Neuronal stem cell (in vitro differentiated cells): ENCODE measurements at regions not wholly inside any gene's neighbourhood (a gene's known extent, or its start where the extent isn't known, plus 50 kb on each side); places are given as distances from the start of the nearest gene placed in this dataset.

Experiments used
- DNase-seq: peaks from one replicate; pipeline ENCODE4 v3.0.0-alpha.2; 2013; ENCODE audit warnings: low spot score
- H2AFZ ChIP-seq: one replicate; pipeline ENCODE4 v1.6.1; 2013; ENCODE audit warnings: mild to moderate bottlenecking, low read length, inconsistent platforms
- H2AK5ac ChIP-seq: 2 replicates; pipeline ENCODE4 v1.6.1; 2013; ENCODE audit warnings: low read depth, mild to moderate bottlenecking, inconsistent platforms, low read length, moderate library complexity, mixed read lengths
- H2BK120ac ChIP-seq: 2 replicates; pipeline ENCODE4 v1.6.1; 2013; ENCODE audit warnings: low read depth, mild to moderate bottlenecking, inconsistent platforms, low read length, moderate library complexity, mixed read lengths
- H2BK12ac ChIP-seq: one replicate; pipeline ENCODE4 v1.6.1; 2013; ENCODE audit warnings: low read length, inconsistent platforms
- H2BK15ac ChIP-seq: 2 replicates; pipeline ENCODE4 v1.6.1; 2013; ENCODE audit warnings: mild to moderate bottlenecking, low read length, inconsistent platforms, mixed read lengths
- H2BK5ac ChIP-seq: one replicate; pipeline ENCODE4 v1.6.1; 2013; ENCODE audit warnings: inconsistent platforms, mild to moderate bottlenecking, low read length, moderate library complexity
- H3K14ac ChIP-seq: one replicate; pipeline ENCODE4 v1.6.1; 2013; ENCODE audit warnings: low read length, inconsistent platforms
- H3K18ac ChIP-seq: 2 replicates; pipeline ENCODE4 v1.6.1; 2013; ENCODE audit warnings: low read length, inconsistent platforms
- H3K23ac ChIP-seq: 2 replicates; pipeline ENCODE4 v1.6.1; 2013; ENCODE audit warnings: low read depth, mild to moderate bottlenecking, mixed read lengths, low read length, inconsistent platforms; ENCODE audit not compliant: poor library complexity
- H3K27ac ChIP-seq: replicated peaks from 3 replicates; pipeline ENCODE4 v1.5.1; 2013; ENCODE audit warnings: low read length, inconsistent platforms
- H3K27me3 ChIP-seq, 3 experiments: 2 replicates each; pipeline ENCODE4 v1.6.1; 2013; ENCODE audit warnings: low read length in 3 of 3, mild to moderate bottlenecking in 2 of 3, inconsistent platforms in 1 of 3, low read depth in 1 of 3, mixed read lengths in 1 of 3, moderate library complexity in 1 of 3; ENCODE audit not compliant: control insufficient read depth in 3 of 3, insufficient read depth in 3 of 3
- H3K36me3 ChIP-seq, 2 donors: replicated peaks in 1 of 2; 2 replicates each; pipeline ENCODE4 v1.6.1; 2013; ENCODE audit warnings: low read length in 2 of 2; ENCODE audit not compliant: control insufficient read depth in 2 of 2, insufficient read depth in 2 of 2
- H3K4ac ChIP-seq: 2 replicates; pipeline ENCODE4 v1.6.1; 2013; ENCODE audit warnings: inconsistent platforms, mild to moderate bottlenecking, low read length, moderate library complexity
- H3K4me1 ChIP-seq, 2 donors: 1 replicate in 1 of 2; 2 replicates in 1 of 2; pipeline ENCODE4 v1.6.1; 2013; ENCODE audit warnings: low read length in 2 of 2, low read depth in 1 of 2; ENCODE audit not compliant: control insufficient read depth in 2 of 2, insufficient read depth in 1 of 2
- H3K4me2 ChIP-seq: one replicate; pipeline ENCODE4 v1.6.1; 2013; ENCODE audit warnings: mild to moderate bottlenecking, low read length, inconsistent platforms; ENCODE audit not compliant: insufficient read depth, poor library complexity, severe bottlenecking
- H3K4me3 ChIP-seq, 2 donors: 2 replicates each; pipeline ENCODE4 v1.5.1; 2013; ENCODE audit warnings: low read length in 2 of 2, mild to moderate bottlenecking in 2 of 2, inconsistent platforms in 1 of 2, moderate library complexity in 1 of 2
- H3K79me1 ChIP-seq: one replicate; pipeline ENCODE4 v1.6.1; 2013; ENCODE audit warnings: low read depth, mild to moderate bottlenecking, inconsistent platforms, low read length, moderate library complexity
- H3K9ac ChIP-seq: one replicate; pipeline ENCODE4 v1.6.1; 2013; ENCODE audit warnings: mild to moderate bottlenecking, low read depth, low read length, inconsistent platforms; ENCODE audit not compliant: poor library complexity
- H3K9me3 ChIP-seq, 2 donors: replicated peaks in 1 of 2; 2 replicates each; pipeline versions ENCODE3 to v1.6.1; 2013; ENCODE audit warnings: low read length in 2 of 2, mild to moderate bottlenecking in 2 of 2, inconsistent platforms in 1 of 2, low read depth in 1 of 2, mixed read lengths in 1 of 2, moderate library complexity in 1 of 2; ENCODE audit not compliant: control insufficient read depth in 2 of 2, insufficient read depth in 1 of 2
- H4K8ac ChIP-seq: one replicate; pipeline ENCODE4 v1.6.1; 2013; ENCODE audit warnings: low read depth, mild to moderate bottlenecking, inconsistent platforms, low read length, moderate library complexity
- H4K91ac ChIP-seq: one replicate; pipeline ENCODE4 v1.6.1; 2013; ENCODE audit warnings: low read length, low read depth, mild to moderate bottlenecking, inconsistent platforms; ENCODE audit not compliant: poor library complexity
- WGBS, 2 donors: extraction: QIAGEN DNeasy Blood & Tissue Kit; methylation state at CpG; one replicate each; pipeline ENCODE4 v1.1.7; 2013; ENCODE audit warnings: missing lambda C conversion rate in 2 of 2, mixed read lengths in 1 of 2; ENCODE audit not compliant: insufficient read length in 2 of 2, insufficient replicate concordance in 1 of 2; ENCODE audit errors: extremely low coverage in 2 of 2; 5-methylcytosine and 5-hydroxymethylcytosine counted together

- Histone ChIP-seq H4K91ac (no peak overlapping the region), H3K27me3 (no peaks in the 10 kb centered on the region), H4K8ac (no peak overlapping the region), H3K36me3 (no peaks in the 10 kb centered on the region), H3K4ac (no peak overlapping the region), H3K18ac (no peak overlapping the region), H2AFZ (no peak overlapping the region), H3K79me1 (no peaks in the 10 kb centered on the region), H3K4me2 (no peak overlapping the region), H2BK120ac (no peak overlapping the region), H2AK5ac (no peak overlapping the region), H3K27ac (no peak overlapping the region), H3K4me3 (no peak overlapping the region), H2BK5ac (no peak overlapping the region), H2BK12ac (no peak overlapping the region), H3K14ac (no peak overlapping the region), H3K9ac (no peak overlapping the region), H3K9me3 (no peaks in the 10 kb centered on the region), H3K23ac (no peak overlapping the region), H3K4me1 (no peaks in the 10 kb centered on the region), H2BK15ac (no peak overlapping the region)
- DNase-seq = no peak
Observed at GRCh38 chr3:74456166-74456565, 158.3 kb downstream of the CNTN3 start.

- no CpG with 5 or more reads among the region's 1 CpG for WGBS, 2 donors
Observed at GRCh38 chr3:74447221-74447620, 167.2 kb downstream of the CNTN3 start.

GRCh38 chr3:74445541-74445940 lies 168.9 kb downstream of the CNTN3 start:
- Histone ChIP-seq H3K9ac (no peak overlapping the region), H3K27ac (no peak overlapping the region), H2BK120ac (no peak overlapping the region), H3K27me3 (no peaks in the 10 kb centered on the region), H3K18ac (no peak overlapping the region), H3K4me2 (no peak overlapping the region), H2BK15ac (no peak overlapping the region), H4K8ac (no peak overlapping the region), H3K79me1 (no peaks in the 10 kb centered on the region), H2AK5ac (no peak overlapping the region), H3K23ac (no peak overlapping the region), H3K36me3 (no peaks in the 10 kb centered on the region), H2BK5ac (no peak overlapping the region), H3K9me3 (no peaks in the 10 kb centered on the region), H2AFZ (no peak overlapping the region), H3K4ac (no peak overlapping the region), H3K4me3 (no peak overlapping the region), H3K4me1 (no peaks in the 10 kb centered on the region), H3K14ac (no peak overlapping the region), H4K91ac (no peak overlapping the region), H2BK12ac (no peak overlapping the region)
- no peak for DNase-seq
- no CpG with 5 or more reads among the region's 1 CpG for WGBS, 2 donors

More at GRCh38 chr3:74447221-74447620, 167.2 kb downstream of the CNTN3 start:
- H3K9ac ChIP-seq = no peak overlapping the region
- no peak overlapping the region for H3K4ac ChIP-seq
- H3K18ac ChIP-seq = no peak overlapping the region
- H3K4me2 ChIP-seq = no peak overlapping the region
- H3K27me3 ChIP-seq = no peaks in the 10 kb centered on the region
- no peak overlapping the region for H2BK12ac ChIP-seq
- no peaks in the 10 kb centered on the region for H3K9me3 ChIP-seq
- no peak overlapping the region for H4K8ac ChIP-seq
- H2BK15ac ChIP-seq = no peak overlapping the region
- H2AFZ ChIP-seq = no peak overlapping the region
- H4K91ac ChIP-seq = no peak overlapping the region
- no peak overlapping the region for H2BK120ac ChIP-seq
- H3K14ac ChIP-seq = no peak overlapping the region
- no peaks in the 10 kb centered on the region for H3K4me1 ChIP-seq
- no peak for DNase-seq
- H3K79me1 ChIP-seq = no peaks in the 10 kb centered on the region
- H3K27ac ChIP-seq = no peak overlapping the region
- no peaks in the 10 kb centered on the region for H3K36me3 ChIP-seq
- no peak overlapping the region for H3K23ac ChIP-seq
- no peak overlapping the region for H2BK5ac ChIP-seq
- no peak overlapping the region for H3K4me3 ChIP-seq
- no peak overlapping the region for H2AK5ac ChIP-seq

- no peak overlapping the region for H4K91ac ChIP-seq
- H2BK15ac ChIP-seq = no peak overlapping the region
- H2AK5ac ChIP-seq = no peak overlapping the region
- no peak for DNase-seq
- H2BK12ac ChIP-seq = no peak overlapping the region
- H3K4ac ChIP-seq = no peak overlapping the region
- no peak overlapping the region for H2AFZ ChIP-seq
- H3K23ac ChIP-seq = no peak overlapping the region
- H3K9ac ChIP-seq = no peak overlapping the region
- H3K27ac ChIP-seq = no peak overlapping the region
- no peaks in the 10 kb centered on the region for H3K36me3 ChIP-seq
- no peak overlapping the region for H2BK120ac ChIP-seq
- H2BK5ac ChIP-seq = no peak overlapping the region
- no peak overlapping the region for H3K14ac ChIP-seq
- no peaks in the 10 kb centered on the region for H3K27me3 ChIP-seq
- H3K4me3 ChIP-seq = no peak overlapping the region
- H4K8ac ChIP-seq = no peak overlapping the region
- H3K9me3 ChIP-seq = no peaks in the 10 kb centered on the region
- H3K18ac ChIP-seq = no peak overlapping the region
- no peaks in the 10 kb centered on the region for H3K4me1 ChIP-seq
- H3K79me1 ChIP-seq = no peaks in the 10 kb centered on the region
- H3K4me2 ChIP-seq = no peak overlapping the region
Observed at GRCh38 chr3:74443102-74443501, 171.4 kb downstream of the CNTN3 start.
